ENCODE measurements at regions not wholly inside any gene's neighbourhood (a gene's known extent, or its start where the extent isn't known, plus 50 kb on each side); places are given as distances from the start of the nearest gene placed in this dataset.
"Not testable (repeated sequence)": the region's sequence is repeated elsewhere in the genome, so short reads cannot be mapped to it uniquely, and the experiment has no call there.

- no peak for DNase-seq (ENCODE audit: low spot score)
Observed at GRCh38 chr14:65834812-65835211, 422.3 kb downstream of the FUT8 start.

GRCh38 chr14:65835501-65835900 lies 423.0 kb downstream of the FUT8 start:
- no peak for DNase-seq (ENCODE audit: low spot score)

DNA sequence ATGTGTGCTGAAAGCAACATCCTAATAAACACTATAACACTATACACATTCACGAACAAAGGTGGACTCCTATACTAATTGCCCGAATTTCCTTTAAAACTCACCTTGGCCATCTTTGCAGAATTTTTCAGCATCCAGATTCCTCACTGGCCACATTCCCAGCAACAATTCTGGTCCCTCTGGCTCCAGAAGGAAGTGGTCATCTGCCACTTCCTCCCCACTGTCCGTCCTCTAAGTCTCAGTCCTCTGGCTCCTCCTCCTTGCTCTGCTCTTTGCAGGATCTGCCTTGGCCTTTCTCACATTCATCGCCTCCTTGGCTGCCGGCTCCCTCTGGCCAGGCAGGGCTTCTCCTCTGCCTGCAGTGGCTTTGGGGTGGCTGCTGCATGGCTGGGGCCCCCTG lies 426.0 kb downstream of the FUT8 start:
- DNase-seq (ENCODE audit: low spot score), result no peak

- DNase-seq (ENCODE audit: low spot score), result no peak
Observed at GRCh38 chr14:65840118-65840751, 427.7 kb downstream of the FUT8 start.

GRCh38 chr14:65840786-65841185 lies 428.3 kb downstream of the FUT8 start:
- DNase-seq (ENCODE audit: low spot score), result no peak

DNA sequence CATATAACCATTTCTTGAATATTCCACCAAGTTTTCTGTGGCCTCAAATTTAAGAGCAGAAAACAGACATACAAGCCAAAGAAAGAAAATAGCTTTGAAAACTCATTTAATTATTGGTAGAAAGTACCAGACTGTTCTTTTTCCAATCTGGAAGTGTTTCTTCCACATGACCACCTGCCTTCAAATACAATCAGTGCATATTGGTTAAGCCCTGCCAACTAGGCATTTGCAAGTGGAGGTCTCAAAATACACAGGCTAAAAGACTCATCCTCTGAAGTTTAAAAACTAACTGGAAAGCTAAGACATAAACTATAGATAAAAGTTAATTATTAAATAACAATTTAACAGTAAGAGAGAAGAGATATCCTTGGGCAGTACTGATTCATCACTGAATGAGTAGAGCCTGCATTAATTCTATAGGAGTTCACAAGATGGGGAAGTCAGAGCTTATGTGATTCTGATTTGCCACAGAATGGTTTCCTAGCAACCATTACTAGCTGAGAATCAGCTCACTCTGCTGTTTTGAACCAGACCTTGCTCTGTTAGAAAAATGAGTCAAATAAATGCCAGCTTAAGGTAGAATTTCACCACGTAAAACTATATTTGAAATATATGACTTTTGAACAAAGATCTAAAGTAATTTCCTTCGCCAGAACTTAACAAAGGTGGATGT lies 433.8 kb downstream of the FUT8 start:
- DNase-seq (ENCODE audit: low spot score), result no peak

GRCh38 chr14:65847075-65847847 lies 434.7 kb downstream of the FUT8 start:
- no peak for DNase-seq (ENCODE audit: low spot score)

DNA sequence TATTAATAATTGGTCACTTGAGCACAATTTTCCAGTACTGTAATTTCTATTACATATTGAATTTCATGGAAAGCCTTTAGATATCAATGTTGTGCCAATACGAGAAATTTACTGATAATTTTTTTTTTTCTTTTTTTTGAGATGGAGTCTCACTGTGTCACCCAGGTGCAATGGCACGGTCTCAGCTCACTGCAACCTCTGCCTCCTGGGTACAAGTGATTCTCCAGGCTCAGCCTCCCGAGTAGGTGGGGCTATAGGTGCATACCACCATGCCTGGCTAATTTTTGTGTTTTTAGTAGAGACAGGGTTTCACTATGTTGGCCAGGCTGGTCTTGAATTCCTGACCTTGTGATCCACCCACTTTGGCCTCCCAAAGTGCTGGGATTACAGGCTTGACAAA lies 435.4 kb downstream of the FUT8 start:
- DNase-seq (ENCODE audit: low spot score), result not testable (repeated sequence)

GRCh38 chr14:65849091-65849490 lies 436.6 kb downstream of the FUT8 start:
- DNase-seq (ENCODE audit: low spot score), result no peak

DNA sequence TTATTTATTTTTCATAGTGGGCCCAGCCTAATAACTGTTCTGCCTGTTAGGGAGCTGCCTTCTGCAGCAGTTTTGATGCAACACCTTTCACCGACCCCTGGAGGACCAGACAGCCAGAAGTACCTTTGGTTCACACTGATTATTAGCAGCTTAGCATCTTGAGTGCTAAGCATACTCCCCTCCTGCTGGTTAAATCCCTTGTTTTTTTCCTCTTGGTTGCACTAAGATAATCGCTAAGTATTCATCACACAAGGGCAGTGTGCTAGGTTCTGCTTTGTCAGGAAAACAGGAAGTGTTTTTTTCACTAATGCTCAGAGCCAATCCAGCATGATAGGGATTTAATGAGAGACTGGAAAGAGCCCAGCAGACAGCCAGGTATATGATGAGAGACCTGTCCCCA lies 437.0 kb downstream of the FUT8 start:
- DNase-seq (ENCODE audit: low spot score), result no peak

- DNase-seq (ENCODE audit: low spot score), result no peak
Observed at GRCh38 chr14:65850429-65851135, 438.1 kb downstream of the FUT8 start.

- no peak for DNase-seq (ENCODE audit: low spot score)
Observed at GRCh38 chr14:65852689-65853088, 440.2 kb downstream of the FUT8 start.

DNA sequence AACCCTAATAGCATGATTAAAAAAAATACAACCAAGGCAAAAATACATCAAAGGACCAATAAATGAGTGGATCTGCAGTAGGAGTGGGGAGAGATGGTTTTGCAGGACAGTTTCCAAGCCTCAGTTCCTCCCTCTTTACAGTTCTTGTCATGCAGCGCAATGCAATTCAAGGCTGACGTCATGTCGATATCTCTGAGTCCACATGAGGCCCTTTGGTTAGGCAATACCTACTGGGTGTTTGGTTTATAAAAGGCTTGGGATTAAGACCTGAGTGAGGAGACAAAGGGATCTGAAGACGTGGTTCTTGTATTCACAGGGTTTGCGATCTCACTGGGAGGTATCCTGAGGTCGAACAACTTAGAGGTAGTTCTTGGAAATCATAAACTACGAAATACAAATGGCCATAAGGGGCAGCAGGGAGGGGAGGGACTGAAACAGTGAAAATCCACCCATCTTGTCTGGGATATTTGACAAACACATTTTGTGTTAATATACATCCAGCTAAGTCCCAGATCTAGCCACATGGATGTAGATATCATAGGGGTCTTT lies 441.0 kb downstream of the FUT8 start:
- DNase-seq (ENCODE audit: low spot score), result no peak

GRCh38 chr14:65854215-65854614 lies 441.7 kb downstream of the FUT8 start:
- no peak for DNase-seq (ENCODE audit: low spot score)

GRCh38 chr14:65860956-65861611 lies 448.6 kb downstream of the FUT8 start:
- DNase-seq (ENCODE audit: low spot score), result no peak

- no peak for DNase-seq (ENCODE audit: low spot score)
Observed at GRCh38 chr14:65864549-65864948, 452.0 kb downstream of the FUT8 start.

- DNase-seq (ENCODE audit: low spot score), result no peak
Observed at GRCh38 chr14:65864984-65865383, 452.5 kb downstream of the FUT8 start.

- no peak for DNase-seq (ENCODE audit: low spot score)
Observed at GRCh38 chr14:65866448-65866847, 453.9 kb downstream of the FUT8 start.

- DNase-seq (ENCODE audit: low spot score), result no peak
Observed at GRCh38 chr14:65866886-65867285, 454.4 kb downstream of the FUT8 start.

- no peak for DNase-seq (ENCODE audit: low spot score)
Observed at GRCh38 chr14:65867333-65867732, 454.8 kb downstream of the FUT8 start.

GRCh38 chr14:65872536-65872935 lies 460.0 kb downstream of the FUT8 start:
- no peak for DNase-seq (ENCODE audit: low spot score)

DNA sequence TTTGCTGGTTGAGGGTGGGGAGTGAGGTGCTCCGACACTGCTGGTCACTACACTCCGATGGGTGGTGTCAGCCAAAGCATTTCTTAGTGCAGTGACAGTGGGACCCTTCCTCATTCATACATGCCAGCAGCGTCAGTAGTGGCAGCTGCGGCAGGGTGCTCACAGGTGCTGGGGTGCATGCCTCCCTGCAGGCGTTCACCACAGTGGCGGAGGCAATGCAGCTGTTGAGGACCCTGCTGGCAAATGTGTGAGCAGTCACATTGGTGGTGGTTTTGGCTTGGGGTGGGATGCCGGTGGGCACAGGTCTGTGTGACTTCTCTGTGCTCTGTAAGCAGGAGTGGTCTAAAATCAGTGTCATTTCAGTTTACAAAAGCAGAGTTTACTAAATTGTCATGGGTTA lies 464.6 kb downstream of the FUT8 start:
- no peak for DNase-seq (ENCODE audit: low spot score)

Data from ecto neural progenitor cell (in vitro differentiated cells).